ENCODE measurements at regions not wholly inside any gene's neighbourhood (a gene's known extent, or its start where the extent isn't known, plus 50 kb on each side); places are given as distances from the start of the nearest gene placed in this dataset.

DNA sequence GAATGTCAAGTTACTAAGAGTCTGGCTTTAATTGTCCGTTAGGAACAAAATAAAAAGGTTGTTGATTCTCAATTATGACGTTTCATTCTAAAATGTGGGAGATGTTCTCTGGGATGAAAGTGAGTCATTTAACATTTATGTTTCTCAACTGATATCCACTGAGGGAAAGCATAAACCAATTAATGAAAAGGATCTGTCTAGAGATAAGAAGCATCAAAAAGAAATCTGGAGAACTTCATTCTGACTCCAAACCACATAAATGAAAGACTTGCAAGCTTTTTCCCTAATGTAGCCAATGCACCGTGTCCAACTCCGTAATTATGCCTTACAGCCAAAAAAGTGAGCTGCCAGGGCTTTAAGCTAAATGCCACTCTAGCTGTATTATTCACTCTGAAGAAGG lies 654.2 kb downstream of the TLE1 start:
- TF ChIP-seq CTCF (IDR thresholded peaks at IDR 0.05; ENCODE audit: extremely low read depth in 1 of 2, insufficient read depth in 1 of 2, low read depth in 1 of 2, low read length in 2 of 2) (no peak), EZH2 (IDR thresholded peaks at IDR 0.05; ENCODE audit: borderline replicate concordance, low read depth, low read length, severe bottlenecking) (no peak)
